ENCODE measurements at regions not wholly inside any gene's neighbourhood (a gene's known extent, or its start where the extent isn't known, plus 50 kb on each side); places are given as distances from the start of the nearest gene placed in this dataset.

DNA sequence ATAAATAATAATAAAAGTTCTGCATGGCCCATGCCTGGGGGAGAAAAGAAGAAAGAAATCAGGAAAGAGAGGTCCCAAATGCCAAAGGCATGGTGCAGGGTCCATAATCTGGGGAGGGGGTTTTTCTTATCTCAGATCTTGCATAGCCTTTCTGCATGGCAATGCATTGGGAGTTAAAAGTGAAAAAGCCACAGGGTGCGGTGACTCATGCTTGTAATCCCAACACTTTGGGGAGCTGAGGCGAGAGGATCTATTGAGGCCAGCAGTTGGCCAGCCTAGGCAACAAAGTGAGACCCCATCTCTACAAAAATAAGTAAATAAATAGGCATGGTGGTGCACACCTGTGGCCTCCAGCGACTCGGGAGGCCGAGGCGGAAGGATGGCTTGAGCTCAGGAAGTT is 76.8 kb upstream of the GATA2 start:
- no peak for DNase-seq (ENCODE audit: low read depth in 2 of 3, low spot score in 2 of 3)

DNA sequence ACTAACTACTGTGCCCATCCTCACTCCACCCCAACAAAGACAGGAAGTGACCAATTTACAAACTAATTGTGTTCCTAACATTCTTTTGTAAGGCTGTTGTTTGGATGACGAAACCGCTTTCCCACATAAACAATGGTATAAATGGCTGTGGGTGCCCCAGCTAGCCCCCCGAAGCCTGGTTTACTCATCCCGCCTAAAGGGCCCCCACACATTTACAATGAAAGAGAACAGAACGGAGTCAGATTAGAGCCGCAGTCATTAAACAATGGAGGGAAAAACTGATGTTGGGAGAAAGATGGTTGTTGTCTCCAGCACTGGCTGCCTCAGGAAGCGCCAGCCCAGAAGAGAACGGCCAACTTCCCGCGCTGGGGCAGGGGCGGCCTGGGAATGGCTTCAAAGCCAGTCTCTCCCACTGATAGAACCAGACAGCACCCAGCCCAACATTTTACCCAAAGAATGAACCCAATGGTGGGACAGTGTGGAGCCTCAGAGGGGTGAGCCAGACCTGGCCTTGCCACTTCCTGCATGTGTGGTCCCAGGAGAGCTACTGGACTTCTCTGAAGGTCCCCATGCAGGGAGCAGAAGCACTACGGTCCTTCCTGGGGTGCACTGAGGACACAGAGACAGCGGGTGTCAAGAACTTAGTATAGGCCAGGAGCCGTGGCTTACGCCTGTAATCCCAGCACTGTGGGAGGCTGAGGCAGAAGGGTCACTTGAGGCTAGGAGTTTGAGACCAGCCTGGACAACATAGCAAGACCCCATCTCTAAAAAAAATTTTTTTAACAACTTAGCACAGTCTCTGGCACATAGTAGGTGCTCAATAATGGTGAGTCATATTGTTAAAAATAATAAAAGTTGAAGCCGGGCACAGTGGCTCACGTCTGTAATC is 75.8 kb upstream of the GATA2 start:
- no peak for DNase-seq (ENCODE audit: low read depth in 2 of 3, low spot score in 2 of 3)

DNA sequence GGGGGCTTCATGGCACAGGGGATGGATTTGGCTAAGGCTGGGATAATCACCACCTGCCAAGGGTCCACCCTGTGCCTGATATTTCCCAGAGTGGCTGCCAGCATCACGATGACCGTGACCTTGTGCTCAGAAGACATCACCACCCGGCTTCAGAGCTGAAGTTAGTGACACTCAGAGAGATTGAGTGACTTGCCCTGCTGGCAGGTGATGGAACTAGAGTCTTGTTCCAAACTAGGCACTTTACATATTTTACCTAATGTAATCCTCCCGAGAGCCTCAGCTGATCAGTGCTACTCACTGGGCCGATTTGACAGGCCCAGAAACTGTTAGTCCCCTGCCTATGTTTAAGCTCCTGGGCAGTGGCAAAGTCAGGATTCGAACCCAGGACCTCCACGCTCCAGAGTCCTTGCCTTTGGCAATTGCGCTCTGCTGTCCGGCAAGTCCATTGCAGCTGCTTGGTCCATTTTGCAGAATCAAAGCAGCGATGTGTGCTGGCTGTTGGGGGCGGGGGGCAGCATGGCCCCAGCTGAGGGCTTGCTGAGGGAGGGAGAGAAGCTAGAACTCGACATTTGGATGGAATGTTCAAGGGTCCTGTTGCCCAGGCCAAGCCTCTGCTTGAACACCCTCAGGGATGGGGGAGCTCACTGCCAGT is 74.8 kb upstream of the GATA2 start:
- DNase-seq (ENCODE audit: low read depth in 2 of 3, low spot score in 2 of 3), result no peak

DNA sequence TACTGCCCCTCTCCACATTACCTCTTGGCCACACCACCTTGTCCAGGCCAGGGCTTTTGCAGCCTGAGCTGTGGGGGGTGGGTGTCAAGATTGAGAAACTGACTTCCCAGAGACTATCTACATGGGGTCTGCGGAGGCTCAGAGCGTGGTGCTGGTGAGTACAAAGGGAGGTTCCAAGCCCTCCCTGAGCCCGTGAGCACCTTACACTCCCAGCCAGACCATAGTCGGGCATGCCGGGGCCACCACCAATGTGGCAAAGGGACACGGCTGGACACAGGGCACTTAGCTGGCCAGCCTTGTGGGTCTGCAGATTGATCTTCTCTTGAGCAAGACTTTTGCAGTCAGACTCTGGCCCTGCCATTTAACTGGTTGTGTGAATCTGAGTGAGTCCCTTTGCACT is 74.1 kb upstream of the GATA2 start:
- no peak for DNase-seq (ENCODE audit: low read depth in 2 of 3, low spot score in 2 of 3)

DNA sequence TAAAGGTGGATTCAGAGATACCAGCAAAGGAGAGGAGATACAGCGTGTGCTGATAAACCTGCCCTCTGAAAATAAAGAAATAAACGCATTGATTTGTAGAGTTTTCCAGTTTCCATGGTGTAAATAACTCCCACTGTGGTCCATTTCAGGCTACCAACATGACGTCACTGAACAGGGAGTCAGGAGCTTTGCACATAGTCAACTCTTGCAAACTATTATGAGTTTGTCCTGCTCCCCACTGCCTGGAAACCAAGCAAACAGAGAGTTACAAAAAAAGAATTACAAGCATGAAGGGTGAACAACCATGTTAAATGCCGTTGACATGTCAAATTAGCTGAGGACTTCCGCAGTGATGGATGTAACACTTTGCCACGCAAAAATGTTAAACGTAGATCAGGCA is 70.4 kb upstream of the GATA2 start:
- DNase-seq (ENCODE audit: low read depth in 2 of 3, low spot score in 2 of 3), result no peak

DNA sequence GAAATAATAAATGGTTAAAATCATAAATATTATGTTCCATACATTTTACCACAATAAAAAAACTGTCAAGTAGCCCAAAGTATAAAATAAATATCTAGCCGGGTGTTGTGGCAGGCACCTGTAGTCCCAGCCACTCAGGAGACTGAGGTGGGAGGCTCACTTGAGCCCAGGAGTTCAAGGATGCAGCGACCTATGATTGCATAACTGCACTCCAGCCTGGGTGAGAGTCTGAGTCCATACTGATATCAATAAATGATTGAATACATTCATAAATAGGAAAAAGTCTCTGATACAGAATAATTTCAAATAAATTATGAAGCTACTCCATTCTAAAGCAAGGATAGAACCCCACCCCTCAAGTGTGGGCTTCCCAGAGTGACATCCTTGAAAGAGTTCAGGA is 68.5 kb upstream of the GATA2 start:
- no peak for DNase-seq (ENCODE audit: low read depth in 2 of 3, low spot score in 2 of 3)

DNA sequence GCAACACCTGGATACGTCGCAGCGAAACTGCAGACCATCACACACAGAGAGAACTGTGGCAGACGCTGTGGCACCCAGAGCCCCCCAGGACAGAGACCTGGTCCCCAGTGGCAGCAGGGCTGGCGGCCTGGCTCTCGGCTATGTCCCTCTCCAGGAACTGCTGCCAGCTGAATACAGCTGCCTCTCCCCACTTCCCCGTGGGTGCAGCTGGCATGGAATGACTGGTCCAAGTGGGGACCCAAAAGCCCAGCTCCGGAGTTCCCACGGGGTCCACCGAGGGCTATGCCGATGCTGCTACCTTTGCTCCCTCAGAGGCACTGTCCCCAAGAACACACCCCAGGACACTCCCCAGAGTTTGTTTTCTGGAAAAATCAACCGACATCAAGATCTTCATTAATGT is 67.8 kb upstream of the GATA2 start:
- no peak for DNase-seq (ENCODE audit: low read depth in 2 of 3, low spot score in 2 of 3)

DNA sequence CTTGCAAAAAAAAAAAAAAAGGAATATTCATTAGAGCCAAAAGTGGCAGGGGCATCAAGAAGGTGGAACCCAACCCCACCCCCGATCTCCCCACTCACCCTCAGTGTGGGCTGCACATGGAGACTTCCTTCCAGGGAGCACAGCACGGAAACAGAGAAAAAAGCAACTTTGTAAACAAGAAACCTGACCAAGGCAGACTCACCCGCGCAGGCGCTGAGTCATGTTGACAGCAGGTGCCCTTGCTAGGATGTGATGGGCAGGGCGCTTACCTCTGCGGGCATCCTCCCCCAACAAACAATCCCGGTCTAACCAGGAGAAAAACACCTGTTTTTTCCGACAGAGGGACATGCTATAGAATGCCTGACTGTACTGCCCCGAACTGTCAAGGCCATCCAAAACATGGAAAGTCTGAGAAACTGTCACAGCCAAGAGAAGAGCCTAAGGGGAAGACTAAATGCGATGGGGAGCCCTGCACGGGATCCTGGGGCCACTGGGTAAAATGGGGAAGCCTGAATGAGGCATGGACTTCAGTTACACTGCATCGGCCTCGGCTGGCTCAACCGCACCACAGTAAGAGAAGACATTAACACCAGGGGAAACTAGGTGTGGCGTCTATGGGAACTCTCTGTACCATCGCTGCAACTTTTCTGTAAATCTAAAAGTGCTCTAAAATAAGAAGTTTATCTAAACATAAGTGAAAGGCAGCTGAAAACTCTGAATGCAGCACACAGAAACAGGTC is 66.7 kb upstream of the GATA2 start:
- peak in 2 of 3 donors; percentile 46 to 59 for DNase-seq (ENCODE audit: low read depth in 2 of 3, low spot score in 2 of 3)

DNA sequence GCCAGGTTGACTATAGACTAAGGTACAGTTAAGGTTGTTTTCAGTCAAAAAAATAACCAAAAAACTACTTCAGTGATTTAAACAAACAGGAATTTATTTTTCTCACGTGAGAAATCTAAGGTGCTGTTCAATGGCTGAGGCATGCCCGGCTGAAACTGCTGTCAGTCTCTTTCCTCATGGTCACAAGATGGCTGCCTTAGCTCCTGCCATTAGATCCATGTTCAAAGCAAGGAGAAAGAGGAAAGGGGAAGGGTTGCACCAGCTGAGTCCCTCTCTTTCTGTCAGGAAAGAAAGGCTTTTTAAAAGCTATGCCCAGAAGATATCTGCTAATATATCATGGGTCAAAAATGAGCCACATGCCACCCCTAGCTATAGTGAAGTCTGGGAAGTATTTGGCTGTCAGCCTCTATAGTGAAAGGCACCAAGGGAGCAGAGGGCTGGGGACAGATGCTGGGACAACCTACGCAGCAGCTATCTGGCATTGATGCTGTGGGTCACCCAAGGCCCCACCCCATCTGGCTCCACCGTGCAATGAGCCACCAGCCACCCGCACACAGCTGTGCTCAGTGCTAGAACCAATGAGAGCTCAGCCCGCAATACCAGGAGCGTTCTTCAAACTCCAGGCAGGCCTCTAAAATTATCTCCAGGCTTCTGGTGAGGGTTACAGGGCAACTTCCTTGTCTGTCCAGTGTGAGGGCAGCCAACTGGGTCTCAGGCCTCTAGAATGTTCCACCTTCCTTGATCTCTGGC is 64.7 kb upstream of the GATA2 start:
- no peak for DNase-seq (ENCODE audit: low read depth in 2 of 3, low spot score in 2 of 3)

DNA sequence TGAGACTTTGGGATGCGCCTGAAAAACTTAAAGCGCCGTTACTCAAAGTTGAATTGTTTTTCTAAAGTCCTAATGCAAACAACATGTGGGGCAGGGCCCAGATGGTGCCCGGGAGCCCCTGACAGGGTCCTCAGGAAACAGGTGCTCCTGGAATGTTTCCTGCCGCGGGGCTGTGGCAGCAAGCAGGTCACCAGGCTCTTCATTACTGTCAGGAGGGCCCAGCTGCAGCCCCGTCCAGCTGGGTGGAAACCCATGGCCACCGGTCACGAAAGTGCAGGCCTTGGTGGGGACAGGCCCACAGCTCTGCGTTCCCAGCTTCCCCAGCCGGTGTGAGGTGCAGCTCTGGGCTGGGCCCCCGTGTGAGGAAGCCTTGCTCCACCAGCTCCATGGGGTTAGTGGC is 63.9 kb upstream of the GATA2 start:
- peak in 1 of 3 donors; percentile 73 for DNase-seq (ENCODE audit: low read depth in 2 of 3, low spot score in 2 of 3)

DNA sequence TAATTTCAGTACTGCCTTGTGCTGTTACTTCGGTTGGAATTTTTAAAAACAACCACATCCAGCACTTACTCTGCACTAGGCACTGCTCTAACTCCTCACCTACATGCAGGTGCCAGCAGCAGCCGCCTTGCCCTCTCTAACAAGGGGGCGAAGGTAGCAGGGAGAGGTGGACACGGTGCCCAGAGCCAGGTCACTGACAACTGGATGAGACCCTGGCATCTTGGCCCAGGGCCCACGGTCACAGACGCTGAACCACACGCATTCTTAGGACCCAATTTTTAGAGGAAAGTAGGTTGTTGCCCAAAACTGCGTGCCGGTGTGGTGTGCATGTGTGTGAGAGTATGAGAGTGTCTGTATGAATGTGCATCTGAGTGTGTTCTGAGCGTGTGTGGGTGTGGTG is 63.4 kb upstream of the GATA2 start:
- DNase-seq (ENCODE audit: low read depth in 2 of 3, low spot score in 2 of 3), result no peak

DNA sequence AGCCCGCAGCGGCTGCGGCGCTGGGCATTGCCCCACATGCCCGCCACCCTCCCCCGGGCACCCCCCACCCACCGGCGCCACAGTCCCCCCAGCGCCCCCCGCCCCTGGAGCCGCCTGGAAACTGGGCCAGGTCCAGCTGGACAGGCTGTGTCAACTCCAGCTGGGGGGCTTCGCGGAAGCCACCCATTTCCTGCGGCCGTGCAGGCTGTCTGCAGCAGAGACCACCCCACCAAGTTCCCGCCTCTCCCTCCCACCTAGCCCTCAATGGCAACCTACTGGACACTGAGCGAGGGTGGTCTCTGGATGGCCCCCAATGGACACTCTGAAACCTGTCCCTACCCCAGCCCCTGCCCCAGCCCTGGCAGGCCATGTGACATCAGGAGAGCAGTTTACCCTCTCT is 62.8 kb upstream of the GATA2 start:
- no peak for DNase-seq (ENCODE audit: low read depth in 2 of 3, low spot score in 2 of 3)

DNA sequence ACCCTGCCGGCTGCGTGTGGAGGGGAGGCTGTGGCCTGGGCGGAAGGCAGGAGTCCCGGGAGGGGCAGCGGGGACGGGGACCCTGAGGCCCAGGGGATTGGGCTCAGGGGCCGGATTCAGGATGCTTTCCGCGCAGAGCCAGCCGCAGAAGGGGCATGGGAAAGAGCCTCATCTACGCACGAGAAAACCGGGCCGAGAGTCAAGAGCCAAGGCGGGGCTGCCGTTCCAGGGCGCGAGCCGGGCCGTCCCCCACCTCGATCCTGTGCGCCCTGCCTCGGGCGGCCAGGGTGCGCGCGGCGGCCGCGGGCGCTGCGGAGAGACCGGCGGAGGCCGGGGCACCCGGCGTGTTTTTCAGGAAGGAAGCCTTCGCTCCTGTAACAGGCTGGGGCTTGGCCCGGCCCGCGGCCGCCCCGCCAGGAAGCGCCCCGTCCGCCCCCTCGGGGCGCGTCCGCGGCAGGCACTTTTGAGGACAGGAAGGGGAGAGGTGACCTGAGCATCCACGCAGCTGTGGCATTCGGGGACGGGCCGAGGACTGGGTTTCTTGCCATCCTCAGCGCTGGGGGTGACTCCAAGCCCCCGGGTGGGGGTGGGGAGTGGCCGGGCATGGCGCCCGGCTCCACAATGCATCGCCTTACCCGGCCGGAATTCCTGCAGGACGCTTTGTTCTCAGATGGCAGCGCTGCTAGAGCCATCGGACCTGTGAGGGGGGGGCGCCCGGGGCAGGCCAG is 62.3 kb upstream of the GATA2 start:
- DNase-seq (ENCODE audit: low read depth in 2 of 3, low spot score in 2 of 3), result peak in 1 of 3 donors; percentile 52

DNA sequence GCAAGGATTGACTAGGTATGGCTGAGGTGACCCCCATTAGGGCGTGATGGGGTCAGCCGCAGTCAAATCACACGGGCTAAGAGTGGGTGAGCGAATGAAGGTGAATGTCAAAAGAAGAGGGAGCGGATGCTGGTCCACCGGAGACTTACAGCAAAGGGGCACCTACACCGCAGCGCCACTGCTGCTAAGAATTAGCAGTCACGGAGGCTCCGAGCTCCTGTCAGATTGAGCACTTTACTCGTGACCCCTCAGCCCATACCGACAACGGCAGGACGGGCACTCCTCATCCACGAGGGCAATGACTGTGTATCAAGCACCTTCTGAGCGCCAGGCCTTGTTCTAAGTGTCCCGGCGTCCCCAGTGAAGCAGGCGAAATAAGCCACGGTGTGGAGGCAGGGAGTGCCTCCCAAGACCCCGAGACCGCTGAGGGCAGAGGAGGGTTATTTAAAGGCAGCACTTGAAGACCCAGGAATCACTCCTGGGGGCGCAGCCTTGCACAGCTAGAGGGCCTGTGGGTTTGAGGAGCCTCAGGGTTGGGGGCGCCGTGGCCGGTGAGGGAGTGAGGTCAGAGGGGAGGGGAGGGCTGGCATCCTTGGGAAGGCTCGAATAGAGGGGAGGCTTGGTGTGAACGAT is 61.6 kb upstream of the GATA2 start:
- DNase-seq (ENCODE audit: low read depth in 2 of 3, low spot score in 2 of 3), result no peak

DNA sequence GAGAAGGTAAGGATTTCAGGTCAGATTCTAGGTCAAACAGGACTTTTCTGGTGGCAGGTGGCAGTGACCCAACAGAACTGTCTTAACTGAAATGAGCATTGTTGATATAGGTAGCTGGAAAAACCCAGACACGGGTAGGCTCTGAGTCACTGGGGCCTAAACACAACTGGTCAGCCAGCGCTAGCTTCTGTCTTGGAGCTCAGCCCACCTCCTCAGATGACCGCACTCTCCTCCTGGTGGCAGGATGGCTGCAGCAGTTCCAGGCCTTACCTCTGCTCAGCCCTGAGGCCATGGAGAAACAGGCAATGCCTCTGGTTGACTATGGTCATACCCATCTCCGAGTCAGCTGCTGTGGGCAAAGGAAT is 61.1 kb upstream of the GATA2 start:
- DNase-seq (ENCODE audit: low read depth in 2 of 3, low spot score in 2 of 3), result no peak

DNA sequence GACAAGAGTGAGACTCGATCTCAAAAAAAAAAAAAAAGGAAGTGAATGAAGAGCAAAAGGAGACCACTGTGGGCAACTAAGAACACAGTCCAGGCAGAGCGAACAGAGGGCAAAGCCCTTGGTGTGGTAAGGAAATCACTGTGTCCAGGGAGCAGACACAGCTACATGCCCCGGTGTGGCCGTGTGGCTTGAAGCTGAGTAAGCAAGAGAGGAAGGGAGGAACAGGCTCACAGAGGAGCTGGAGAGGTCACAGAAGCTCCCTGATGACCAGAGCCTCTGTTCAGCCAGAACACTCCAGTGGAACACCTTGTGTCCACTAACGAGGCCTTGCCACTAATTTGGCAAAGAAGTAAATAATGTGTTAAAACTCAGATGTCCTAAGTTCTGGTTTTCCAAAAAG is 60.6 kb upstream of the GATA2 start:
- no peak for DNase-seq (ENCODE audit: low read depth in 2 of 3, low spot score in 2 of 3)

DNA sequence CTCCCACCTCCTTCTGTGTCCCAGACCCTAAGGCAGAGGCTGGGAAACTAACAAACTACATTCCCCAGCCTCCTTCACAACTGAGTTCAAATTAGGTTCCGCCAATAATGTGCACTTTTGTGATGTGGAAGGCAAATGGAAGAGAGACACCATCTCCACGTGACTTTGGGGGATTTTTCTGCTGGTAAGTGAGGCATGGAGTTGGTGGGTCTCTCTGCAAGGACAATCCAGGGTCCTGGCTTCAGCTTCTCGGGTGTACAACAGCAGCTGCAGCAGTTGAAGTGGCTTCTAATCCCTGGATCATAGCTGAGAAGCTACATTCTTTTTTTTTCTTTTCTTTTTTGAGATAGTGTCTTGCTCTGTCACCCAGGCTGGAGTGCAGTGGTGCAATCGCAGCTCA is 58.9 kb upstream of the GATA2 start:
- no peak for DNase-seq (ENCODE audit: low read depth in 2 of 3, low spot score in 2 of 3)

DNA sequence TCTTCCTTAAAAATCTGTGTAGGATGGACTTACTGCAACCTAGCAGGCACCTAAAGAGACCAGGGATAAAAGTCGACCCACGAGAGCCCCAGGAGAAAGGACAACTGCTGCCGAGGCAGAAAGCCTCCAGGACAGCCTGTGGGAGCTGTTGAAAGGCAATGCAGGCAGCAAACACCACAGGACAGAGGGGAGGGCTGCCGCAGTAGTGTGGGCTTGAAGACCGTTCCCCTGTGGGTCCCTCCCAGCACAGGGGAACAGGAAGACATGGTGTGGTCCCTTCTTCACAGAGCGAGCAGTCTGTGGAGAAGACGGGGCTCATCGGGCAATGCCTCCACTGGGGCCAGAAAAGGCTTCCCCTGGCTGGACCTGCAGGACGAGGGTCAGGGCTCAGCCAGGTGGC is 58.5 kb upstream of the GATA2 start:
- no peak for DNase-seq (ENCODE audit: low read depth in 2 of 3, low spot score in 2 of 3)

DNA sequence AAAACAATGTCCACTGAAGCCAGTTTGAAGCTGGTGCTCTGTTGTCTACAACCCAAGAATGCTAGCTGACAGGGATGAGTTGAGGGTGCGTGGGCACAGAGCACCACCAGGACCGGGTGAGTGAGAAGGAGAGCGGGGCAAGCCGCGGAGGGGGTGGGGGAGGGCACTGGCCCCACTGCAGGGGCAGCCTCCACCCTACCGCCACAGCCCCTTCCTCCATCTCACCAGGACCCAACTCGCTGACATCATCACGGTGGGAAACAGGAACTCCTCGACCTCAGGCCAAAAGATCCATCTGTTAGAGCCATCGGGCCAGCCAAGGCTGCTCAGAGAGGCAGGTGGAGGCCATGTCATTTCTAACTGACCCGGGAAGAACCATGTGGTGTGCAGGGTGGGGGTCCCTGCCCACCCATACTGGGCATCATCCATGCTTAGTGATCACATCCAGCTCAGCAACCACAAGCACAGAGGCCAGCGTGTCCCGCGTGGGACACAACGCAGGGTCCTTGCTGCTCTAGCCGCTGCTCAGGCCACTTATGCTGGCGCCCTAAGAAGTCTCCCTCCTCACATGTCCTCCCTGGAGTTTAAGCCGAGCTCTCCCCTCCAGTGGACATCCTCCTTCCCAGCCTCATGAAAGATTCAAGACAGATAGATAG is 57.6 kb upstream of the GATA2 start:
- DNase-seq (ENCODE audit: low read depth in 2 of 3, low spot score in 2 of 3), result peak in 2 of 3 donors; percentile 48 to 55

DNA sequence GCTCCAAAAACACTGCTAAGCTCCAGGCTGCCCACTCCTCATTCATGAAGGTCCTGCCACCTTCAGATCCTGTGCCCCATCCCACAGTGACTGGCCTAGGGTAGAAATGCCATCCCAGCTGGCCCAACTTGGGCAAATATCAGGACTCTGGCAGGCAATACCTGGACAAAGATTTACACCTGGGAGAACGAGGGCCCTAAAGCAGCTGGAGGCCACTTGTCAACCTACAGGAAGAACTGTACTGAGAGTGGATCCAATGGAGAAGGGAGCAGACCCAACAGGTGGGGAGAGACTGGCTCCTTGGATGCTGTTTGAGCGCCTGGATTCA is 57.1 kb upstream of the GATA2 start:
- no peak for DNase-seq (ENCODE audit: low read depth in 2 of 3, low spot score in 2 of 3)

Measured in hematopoietic multipotent progenitor cell (in vitro differentiated cells).